NCI-H1694 (cell line): ENCODE measurements at regions not wholly inside any gene's neighbourhood (a gene's known extent, or its start where the extent isn't known, plus 50 kb on each side); places are given as distances from the start of the nearest gene placed in this dataset.

Source experiments
- DNase-seq: peaks from one replicate; lab custom pipeline; 2025; lab: John Stamatoyannopoulos, UW

DNA sequence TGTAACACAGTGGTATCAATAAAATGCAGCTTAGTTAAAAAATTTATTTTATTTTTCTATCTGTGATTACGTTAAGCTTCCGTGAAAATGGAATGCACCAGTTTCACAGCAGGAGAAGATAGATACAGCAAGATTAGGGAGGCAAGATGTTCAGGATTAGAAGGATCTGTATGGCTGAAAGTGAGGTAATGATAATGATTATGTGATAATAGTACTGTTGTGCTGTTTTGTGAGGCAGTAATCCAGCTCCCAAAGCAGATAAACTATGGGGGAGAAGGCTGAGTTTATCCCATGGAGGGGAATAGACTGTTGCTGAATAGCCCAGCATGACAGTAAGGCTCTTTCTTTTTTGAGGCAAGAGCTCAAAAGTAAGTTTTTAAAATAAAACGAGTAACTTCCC, 216.1 kb upstream of the PRPS1L1 start:
- no peak for DNase-seq

DNA sequence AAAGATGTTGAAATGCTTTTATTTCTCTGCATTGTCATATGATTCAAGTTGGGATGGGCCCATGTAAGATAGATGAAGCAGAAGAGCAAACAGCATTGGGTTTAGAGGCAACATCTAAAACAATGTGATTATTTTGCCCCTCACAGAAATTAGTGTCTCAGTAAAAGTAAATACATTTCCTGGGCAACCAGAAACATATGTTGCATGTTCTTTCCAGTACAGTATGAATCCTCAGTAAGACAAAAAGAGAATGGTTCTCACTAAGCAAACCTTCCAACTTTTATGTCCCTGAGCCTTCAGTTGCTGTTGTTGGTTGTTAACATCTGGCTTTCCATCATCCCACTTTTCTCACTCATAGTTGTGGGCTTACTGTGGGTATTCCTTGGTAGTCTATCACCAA, 222.5 kb upstream of the PRPS1L1 start:
- DNase-seq: no peak

DNA sequence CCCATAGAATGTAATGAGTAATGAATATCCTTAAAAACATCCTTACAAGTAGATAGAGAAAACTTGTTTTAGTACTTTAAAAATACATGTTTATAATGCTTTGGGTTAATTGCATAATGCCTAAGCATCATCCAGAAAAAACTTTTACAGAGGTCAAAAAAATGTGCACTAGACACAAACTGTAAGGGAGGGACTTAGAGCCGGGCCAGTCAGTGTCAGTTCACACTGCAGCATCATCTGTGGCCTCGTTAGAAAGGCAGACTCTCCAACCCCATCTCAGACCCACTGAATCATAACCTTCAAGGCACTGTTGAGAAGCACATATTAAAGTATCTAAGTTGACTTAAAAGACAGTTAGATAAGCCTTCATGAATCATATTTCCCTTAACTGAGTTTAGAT, 230.1 kb upstream of the PRPS1L1 start:
- DNase-seq: no peak

DNA sequence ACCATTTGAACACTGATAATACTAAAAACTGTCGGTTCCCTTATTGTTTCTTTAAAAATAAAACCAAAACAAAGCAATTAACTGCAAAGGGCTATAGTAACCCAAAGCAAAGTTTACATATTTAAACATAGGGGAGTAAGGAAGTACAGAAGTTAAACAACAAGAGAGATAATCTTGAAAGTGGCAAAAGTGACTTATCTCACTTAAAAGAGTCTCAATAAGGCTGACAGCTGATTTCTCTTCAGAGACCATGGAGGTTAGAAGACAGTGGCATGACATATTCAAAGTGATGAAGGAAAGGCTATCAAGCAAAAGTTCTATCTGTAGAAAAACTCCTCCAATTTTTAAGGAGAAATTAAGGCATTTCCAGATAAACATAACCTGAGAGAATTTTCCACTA, 233.5 kb upstream of the HDAC9 start:
- no peak for DNase-seq

DNA sequence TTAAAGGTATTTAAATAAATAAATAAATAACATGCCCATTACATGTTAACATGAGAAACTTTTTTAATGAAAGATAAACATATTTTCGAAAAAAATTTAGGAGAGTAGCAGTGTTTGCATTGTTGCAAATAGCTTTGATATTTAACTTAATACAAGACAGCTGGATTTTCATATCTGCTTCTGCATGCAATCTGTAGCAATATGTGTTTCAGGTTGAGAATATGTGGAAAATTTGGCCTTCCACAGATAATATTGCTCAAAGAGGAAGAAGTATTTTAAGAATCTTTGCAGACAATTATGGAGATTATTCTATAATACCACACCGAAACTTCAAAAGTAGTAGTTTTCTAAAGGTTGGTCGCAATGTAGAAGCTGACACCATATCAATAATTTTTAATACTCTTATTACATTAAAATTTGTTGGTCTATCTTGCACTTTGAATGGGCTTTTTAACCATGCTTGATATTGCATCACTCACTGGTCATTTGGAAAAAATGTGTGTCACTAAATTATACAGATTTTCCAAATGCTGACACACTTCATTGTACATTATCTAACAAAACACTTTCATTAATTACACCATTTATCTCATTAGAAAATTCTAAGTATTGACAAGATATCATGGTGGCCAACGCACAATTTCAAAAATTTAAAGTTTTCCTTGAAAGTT, 229.8 kb upstream of the HDAC9 start:
- DNase-seq: no peak

DNA sequence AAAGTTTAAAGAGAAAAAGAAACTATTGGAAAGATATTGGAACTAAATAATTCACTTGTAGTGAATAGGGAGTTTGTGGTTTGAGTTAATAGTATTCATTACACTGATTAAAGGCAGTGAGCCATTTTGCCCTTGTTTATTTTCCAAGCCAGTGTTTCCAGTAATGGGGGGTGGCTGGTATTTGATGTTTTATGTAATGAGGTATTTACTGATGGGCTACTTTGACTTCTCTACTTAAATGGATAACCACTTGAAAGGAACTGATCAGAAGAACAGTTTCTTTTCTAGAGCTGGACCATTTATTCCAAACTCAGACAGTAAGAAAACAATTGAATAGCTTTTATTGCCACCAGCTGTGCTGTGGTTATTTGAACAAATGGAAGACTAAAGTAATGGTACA, 227.0 kb upstream of the HDAC9 start:
- no peak for DNase-seq

DNA sequence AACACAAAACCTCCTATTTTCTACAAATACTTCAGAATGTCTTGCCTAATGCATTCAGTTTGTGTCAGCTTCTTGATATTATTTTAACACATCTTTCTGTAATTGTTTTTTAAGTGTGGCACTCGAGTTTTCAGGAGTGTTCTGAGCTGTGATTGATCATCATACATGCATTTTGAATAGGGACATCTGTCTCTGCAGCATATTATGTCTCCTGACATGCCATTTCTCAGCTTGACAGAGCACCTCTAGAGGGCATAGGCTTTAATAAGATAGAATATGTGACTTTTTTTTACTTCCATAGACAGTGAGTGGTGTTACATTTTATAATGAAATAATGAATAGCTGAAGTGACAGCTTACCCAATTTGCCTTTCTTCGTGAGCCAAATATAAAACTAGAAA, 219.2 kb upstream of the HDAC9 start:
- DNase-seq: no peak

DNA sequence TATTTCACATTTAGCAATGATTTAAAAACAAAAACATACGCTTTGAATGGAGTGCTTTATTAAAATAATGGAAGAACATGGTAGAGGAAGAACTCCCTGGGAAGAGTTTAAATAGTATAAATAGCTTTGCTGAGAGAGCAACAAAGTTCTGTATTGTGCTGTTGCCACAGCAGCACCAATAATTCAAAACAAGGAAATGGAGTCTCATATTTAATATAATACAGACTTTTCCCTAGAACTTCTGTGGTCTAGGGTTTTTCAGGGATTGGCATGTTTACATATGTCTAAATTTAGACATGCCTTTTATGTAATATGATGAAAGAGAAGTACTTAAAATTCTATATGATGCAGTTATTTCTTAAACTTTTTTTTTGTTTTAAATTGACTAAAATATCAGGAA, 217.2 kb upstream of the HDAC9 start:
- DNase-seq: no peak

DNA sequence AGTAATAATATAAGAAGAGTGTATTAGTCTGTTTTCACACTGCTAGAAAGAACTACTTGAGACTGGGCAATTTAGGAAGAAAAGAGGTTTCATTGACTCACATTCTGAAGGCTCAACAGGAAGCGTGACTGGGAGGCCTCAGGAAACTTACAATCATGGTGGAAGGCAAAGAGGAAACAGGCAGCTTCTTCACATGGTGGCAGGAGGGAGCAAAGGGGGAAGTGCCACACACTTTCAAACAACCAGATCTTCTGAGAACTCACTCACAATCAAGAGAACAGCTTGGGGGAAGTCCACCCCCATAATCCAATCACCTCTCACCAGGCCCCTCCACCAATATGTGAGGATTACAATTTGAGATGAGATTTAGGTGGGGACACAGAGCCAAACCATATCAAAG, 212.5 kb upstream of the HDAC9 start:
- DNase-seq: no peak

DNA sequence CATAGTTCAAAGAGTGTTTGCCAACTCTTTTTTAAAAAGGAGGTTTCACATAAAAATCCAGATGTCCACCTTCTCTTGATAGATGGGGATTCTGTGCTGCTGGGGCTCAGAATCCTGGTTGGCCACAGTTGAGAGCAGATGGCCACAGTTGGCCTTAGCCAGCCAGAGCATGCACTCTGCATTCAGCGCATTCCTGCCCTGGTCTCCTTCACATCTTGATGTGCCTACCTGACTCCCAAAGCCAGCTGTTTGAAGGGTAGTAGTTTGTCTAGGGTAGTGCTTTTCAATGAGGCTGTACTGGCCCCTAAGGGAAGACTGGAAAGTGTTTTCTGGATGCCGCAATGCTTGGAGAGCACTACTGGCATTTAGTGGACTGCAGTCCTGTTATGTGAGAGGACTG, 208.1 kb upstream of the HDAC9 start:
- DNase-seq: no peak

DNA sequence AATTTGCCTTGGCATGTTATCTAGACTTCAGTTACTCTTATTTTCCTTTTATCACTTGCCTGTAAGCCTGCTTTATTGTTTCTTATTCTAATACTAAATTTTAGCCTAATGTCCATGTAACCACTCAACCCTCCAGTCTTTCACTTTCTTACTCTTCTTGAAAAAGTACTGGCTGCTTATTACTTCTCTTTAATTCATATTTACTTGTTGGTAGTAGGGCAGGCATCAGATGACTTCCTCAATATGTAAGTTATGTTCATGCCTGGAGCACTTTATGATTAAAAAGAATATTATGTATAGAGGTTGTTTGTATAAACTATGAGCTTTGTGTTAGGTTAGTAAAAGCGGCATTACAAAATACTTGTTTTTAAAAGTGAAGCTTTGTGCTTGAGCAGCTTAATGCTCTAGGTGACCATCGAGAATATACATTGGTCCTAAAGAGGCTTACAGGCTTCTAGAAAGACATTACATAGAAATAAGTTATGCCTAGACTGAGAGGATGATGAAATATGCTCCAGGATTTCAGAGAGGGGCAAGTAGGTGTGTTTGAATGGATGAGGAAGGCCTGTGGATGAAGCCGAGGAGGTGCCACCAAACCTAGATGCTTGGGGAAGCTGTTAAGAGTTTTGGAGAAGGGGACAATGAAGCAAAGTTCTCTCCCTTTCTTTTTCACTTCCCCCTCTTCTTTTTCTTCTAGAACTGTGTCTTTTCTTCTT, 207.1 kb upstream of the HDAC9 start:
- DNase-seq: no peak

DNA sequence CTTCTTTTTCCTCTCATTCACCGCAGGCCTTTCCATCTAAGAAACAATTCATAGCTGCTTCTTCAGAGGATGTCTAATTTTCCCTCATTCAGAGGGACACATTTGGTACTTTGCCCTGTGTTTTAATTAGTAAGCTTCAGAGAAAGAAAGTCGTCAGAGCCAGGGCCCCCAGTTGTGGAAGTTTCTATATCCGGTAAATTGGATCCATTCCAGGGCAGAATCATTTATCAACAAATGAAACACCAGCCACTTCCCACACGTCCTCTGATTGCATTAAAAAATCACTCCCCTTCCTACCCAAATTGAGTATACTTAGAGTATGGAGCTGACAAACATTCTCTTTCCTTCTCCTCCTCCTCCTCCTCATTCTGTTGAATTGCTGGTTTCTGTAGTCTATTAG, 205.8 kb upstream of the HDAC9 start:
- no peak for DNase-seq

DNA sequence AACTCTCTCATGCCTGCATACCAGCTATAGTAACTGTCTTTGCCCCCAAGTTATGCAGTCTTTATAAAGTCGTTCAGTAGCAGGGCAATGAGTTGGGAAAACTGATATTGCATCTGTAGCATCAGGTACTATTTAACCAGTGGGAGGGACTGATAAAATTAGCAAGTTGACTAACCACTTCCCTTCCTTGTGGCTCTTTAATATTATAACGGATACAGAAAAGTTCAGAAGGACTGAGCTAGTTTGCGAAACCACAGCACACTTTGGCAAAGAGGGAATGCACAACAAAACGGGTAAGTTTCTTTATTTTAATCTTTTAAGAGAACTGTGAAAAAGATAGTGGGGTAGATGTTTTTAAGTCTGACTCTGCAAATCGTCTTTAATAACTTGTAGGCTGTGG, 205.3 kb upstream of the HDAC9 start:
- DNase-seq: no peak

DNA sequence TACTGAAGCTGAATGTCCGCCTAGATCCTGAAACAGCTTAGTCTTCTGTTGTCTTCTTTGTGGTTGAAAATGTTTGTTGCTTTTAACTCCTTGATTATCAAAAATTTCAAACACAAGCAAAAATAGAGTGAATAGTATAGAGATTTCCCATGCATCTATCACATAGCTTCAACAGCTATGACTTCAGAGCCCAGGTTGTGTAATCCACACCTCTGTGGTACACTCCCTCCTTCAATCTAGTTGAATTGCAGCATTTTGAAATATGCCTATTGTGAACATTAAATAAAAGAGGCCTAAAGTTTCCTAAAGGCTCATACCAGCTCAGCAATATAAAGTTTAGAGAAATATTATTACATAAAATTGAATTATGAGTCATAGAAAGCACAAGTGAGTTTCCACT, 204.7 kb upstream of the HDAC9 start:
- no peak for DNase-seq

DNA sequence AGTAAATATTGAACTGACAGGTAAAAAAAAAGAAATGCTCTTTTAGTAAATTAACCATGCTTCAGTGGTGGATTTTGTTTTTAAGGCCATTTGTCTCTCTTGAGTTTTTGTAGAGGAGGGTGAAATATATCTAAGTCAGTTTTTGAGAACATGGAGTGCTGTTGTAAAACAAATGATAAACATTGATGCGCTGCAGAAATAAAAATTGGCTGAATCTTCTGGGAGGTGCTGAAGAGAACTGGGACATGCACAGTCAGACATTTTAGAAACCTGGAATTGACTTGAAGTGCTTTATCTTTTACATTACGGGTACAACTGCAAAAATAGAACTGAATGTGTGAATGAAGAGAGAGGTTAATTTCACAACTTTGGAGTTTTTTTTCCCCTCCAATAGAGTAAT, 203.0 kb upstream of the HDAC9 start:
- no peak for DNase-seq

DNA sequence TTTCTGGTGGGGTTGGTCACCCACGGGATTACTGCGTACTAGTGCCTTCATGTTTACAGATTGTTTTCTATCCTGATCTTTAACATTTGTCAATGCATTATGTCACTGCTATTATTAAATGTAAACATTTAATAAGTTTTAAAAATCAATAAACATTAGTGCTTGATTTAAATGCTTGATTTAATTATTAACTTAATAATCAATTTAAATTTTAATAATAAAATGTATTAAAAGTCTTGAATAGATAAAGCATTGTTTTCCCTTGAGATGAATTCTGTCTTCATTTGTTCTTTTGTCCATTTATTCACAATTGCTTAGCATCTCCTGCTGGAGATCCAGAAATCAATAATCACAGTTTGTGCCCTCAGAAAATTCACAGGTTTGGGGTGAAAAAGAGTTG, 201.8 kb upstream of the HDAC9 start:
- DNase-seq: no peak

DNA sequence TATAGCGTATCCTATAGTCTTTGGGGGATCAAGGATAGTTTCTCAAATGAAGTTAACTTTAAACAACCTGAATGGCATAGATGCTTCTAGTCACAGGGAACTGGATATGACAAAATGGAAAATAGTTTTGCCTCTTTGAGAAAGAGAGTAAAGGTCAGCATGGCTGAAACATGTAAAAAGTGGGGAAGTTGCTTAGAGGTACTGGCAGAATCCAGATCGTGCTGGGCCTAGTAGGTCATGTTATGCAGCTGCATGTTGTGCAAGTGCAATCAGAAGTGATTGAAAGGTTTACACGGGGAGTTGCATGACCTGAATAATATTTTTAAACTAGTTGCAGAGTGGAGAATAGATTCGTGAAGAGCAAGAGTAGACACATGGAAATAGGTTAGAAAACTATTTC, 201.1 kb upstream of the HDAC9 start:
- DNase-seq: no peak

DNA sequence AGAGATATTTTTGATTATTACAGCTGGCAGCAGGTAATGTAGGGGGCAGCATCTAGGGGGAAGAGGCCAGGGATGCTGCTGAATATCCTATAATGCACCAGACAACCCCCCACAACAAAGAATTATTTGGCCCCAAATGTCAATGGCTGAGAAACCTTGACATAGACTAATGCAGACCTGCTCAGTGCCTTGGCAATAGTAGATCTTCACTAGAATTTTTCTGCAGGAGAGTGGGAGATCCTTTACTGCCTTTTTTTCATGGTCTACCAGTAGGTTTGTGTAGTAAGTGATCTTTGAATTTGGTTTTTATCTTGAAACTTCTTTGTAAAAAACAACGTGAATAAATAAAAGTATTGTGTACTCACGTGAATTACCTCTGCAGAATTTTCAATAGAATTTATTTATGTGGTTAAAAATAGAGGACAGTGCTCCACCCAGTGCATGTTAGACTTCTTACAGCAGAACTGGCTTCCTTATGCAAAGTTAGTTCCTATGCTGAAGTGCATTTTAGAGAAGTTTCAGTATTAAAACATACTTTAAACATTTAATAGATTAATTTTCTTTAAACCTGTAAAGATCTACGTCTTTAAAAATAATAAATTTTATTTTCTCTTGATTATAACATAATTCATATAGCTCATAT, 199.6 kb upstream of the HDAC9 start:
- DNase-seq: no peak

DNA sequence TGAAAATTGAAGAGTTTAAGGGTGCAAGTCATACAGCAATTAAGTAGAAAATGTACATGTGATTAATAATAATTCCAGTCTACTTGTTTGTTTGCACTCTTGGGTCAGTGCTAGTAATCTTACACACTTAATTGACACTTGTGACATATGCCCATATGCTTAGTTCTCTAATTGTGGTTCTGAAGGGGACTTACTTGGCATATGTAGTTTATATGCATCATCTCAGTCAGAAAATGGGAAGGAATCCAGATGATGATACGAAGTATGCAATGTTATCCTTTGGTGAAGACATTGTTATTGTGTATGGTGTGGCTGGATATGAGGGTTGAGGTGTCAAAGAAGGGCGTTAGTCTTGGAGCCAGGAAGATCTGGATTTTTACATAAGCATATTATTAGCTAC, 193.5 kb upstream of the HDAC9 start:
- no peak for DNase-seq

DNA sequence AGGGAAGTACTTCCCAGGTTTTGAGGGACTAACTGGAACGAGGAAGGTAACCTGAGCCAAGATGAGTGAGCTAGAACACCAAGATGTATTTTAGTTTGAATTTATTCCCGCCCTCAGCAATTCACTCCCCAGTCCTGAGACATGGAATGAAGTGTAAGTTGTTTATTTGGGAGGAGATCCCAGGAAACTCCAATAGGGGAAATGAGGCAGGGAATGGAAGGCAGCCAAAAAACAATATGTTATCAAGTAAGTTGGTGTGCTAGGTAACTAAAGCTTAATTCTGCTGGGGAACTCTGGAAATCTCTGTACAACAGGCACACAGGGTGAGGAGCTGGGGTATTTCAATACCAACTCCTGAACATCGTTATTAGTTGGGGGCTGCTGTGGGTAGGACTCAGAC, 189.7 kb upstream of the HDAC9 start:
- DNase-seq: no peak

DNA sequence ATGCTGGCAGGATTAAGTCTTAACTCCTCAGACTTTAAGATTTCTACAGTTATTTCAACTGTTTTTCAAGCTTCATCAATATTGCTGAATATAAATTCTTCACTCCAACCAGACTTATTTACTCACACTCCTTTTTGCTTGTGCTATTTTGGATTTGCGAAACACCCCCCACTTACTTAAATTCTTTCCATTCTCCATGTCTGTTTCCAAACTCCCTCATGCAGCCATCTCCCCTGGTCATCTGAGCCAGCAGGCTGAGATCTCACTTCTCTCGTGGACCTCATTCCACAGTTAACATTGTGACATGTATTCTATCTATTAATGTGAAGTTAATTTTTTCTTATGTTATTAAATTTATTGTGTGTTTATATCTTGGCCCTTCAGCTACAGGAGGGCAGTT, 188.9 kb upstream of the HDAC9 start:
- DNase-seq: no peak

DNA sequence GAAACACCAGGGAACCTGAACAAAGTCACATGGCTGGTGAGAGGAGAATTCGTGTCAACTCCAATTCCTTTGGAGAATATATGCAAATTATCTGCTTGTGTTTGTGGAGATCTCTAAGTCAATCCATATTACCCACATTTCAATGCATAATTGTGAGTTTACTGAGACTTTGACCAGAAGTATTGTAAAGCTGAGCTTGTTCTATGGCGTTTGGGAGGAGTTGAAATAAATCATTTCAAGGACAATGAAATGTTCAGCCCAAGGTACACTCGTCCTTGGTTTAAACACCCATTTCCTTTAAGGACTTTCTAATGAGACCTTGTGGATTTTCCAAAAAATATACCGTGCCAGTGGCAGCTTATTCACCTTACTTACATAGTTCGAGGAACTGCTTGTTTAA, 186.6 kb upstream of the HDAC9 start:
- DNase-seq: no peak

DNA sequence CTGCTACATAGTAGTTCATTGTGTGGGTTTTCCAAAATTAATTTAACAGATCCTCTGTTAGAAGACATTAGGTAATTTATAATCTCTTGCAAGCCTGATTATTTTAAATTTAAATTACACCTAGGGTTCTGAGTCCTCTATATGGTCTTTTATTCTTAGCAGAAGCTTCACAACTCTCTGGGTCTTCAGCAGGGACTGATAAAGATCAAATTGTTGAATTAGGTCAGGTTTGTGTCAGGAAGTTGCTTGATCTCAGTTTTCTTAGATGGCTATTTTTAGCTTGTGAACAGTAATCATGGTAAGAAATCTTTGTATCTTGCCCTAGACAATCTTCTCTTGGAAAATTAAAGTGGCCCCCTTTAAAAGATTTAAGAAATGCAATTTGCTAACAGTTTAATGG, 183.1 kb upstream of the HDAC9 start:
- no peak for DNase-seq

DNA sequence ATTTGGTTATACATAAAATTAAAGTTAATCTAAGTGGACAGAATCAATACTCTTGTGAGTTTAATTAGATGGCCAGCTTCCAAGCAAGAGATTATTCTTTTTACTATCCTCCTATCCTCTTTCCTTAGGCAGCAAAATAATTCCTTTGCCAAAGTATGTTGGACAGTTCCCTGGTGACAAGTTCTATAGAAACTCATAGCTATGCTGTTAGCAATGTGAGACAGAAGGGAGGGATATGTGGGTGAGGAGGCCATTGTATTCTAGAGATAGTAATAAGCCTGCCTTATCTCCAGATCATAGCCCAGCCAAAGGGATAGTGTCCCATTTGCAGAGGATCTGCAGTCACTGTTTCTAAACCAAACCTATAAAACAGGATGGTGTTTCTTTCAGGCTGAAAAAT, 181.6 kb upstream of the HDAC9 start:
- DNase-seq: no peak
